HEK293T (cell line): ENCODE measurements at regions not wholly inside any gene's neighbourhood (a gene's known extent, or its start where the extent isn't known, plus 50 kb on each side); places are given as distances from the start of the nearest gene placed in this dataset.

Source experiments
- BHLHE40 ChIP-seq: fragments of 450-650 bp; IDR thresholded peaks from 2 replicates; pipeline ENCODE4 v1.6.1; 2016; ENCODE audit warnings: mild to moderate bottlenecking, moderate library complexity, borderline replicate concordance
- CTBP1 ChIP-seq: fragments of 450-650 bp; IDR thresholded peaks from 2 replicates; pipeline ENCODE4 v1.6.1; 2016; ENCODE audit warnings: borderline replicate concordance
- ELF4 ChIP-seq: fragments of 450-650 bp; IDR thresholded peaks from 2 replicates; pipeline ENCODE4 v1.6.1; 2017; ENCODE audit warnings: antibody characterized with exemption
- FOXK2 ChIP-seq: fragments of 450-650 bp; IDR thresholded peaks from 2 replicates; pipeline ENCODE4 v1.6.1; 2016; ENCODE audit warnings: mild to moderate bottlenecking
- FOXM1 ChIP-seq: fragments of 450-650 bp; IDR thresholded peaks from 2 replicates; pipeline ENCODE4 v1.6.1; 2017; ENCODE audit warnings: mild to moderate bottlenecking, borderline replicate concordance
- HDGF ChIP-seq: fragments of 450-650 bp; IDR thresholded peaks from 2 replicates; pipeline ENCODE4 v1.6.1; 2017; ENCODE audit warnings: antibody characterized with exemption, borderline replicate concordance
- LEF1 ChIP-seq: fragments of 450-650 bp; IDR thresholded peaks from 2 replicates; pipeline ENCODE4 v1.6.1; 2017; ENCODE audit warnings: mild to moderate bottlenecking, borderline replicate concordance
- NFRKB ChIP-seq: fragments of 450-650 bp; IDR thresholded peaks from 2 replicates; pipeline ENCODE4 v1.6.1; 2016; ENCODE audit warnings: mild to moderate bottlenecking, moderate library complexity
- SP1 ChIP-seq: fragments of 450-650 bp; IDR thresholded peaks from 2 replicates; pipeline ENCODE4 v1.6.1; 2017
- SUZ12 ChIP-seq: fragments of 450-650 bp; IDR thresholded peaks from 2 replicates; pipeline ENCODE4 v1.6.1; 2016; ENCODE audit warnings: mild to moderate bottlenecking
- TARDBP ChIP-seq: fragments of 450-650 bp; IDR thresholded peaks from 2 replicates; pipeline ENCODE4 v1.6.1; 2016
- ZNF384 ChIP-seq: fragments of 450-650 bp; IDR thresholded peaks from 2 replicates; pipeline ENCODE4 v1.6.1; 2016

DNA sequence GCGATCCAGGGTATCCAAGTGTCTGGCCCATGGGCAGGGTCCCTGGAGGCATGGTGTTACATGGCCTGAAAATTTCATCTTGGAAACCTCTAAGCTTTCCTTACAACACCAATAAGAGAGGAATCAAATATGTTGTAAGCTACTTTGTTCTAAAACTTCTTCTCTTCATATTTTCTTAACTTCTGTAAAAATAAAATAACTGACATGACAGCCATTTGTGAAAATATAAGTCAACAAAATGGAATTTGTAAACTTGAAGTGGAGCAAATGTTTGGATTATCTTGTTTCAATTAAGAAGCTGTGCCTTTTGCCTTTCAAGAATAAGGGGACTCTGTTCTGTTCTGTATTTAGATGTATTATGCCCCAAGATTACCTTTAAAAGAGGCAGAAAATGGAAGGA is 319.7 kb downstream of the LPIN1 start:
- no peak for TF ChIP-seq NFRKB
- no peak for TF ChIP-seq SP1
- TF ChIP-seq FOXM1 = no peak
- no peak for TF ChIP-seq BHLHE40
- TF ChIP-seq ZNF384 = no peak
- TF ChIP-seq SUZ12 = no peak
- TF ChIP-seq HDGF = no peak
- no peak for TF ChIP-seq FOXK2
- TF ChIP-seq TARDBP = no peak
- no peak for TF ChIP-seq LEF1
- no peak for TF ChIP-seq ELF4
- TF ChIP-seq CTBP1 = no peak
